ENCODE measurements at regions not wholly inside any gene's neighbourhood (a gene's known extent, or its start where the extent isn't known, plus 50 kb on each side); places are given as distances from the start of the nearest gene placed in this dataset.

GRCh38 chr11:39304586-39304985 is 2154.9 kb downstream of the LRRC4C start:
- DNase-seq (ENCODE audit: low read depth), result no peak
- Histone ChIP-seq H3K36me3 (ENCODE audit: control insufficient read depth, insufficient read depth, low read length) (no peaks in the 10 kb centered on the region), H3K27me3 (ENCODE audit: control insufficient read depth, insufficient read depth, low read length) (no peaks in the 10 kb centered on the region), H3K4me3 (ENCODE audit: low read depth, low read length) (no peak overlapping the region)
- ChIA-PET POLR2A (no interaction called here), CTCF (no interaction called here)
- TF ChIP-seq, protein P1, sequence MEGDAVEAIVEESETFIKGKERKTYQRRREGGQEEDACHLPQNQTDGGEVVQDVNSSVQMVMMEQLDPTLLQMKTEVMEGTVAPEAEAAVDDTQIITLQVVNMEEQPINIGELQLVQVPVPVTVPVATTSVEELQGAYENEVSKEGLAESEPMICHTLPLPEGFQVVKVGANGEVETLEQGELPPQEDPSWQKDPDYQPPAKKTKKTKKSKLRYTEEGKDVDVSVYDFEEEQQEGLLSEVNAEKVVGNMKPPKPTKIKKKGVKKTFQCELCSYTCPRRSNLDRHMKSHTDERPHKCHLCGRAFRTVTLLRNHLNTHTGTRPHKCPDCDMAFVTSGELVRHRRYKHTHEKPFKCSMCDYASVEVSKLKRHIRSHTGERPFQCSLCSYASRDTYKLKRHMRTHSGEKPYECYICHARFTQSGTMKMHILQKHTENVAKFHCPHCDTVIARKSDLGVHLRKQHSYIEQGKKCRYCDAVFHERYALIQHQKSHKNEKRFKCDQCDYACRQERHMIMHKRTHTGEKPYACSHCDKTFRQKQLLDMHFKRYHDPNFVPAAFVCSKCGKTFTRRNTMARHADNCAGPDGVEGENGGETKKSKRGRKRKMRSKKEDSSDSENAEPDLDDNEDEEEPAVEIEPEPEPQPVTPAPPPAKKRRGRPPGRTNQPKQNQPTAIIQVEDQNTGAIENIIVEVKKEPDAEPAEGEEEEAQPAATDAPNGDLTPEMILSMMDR (IDR thresholded peaks at IDR 0.05; ENCODE audit: insufficient read depth, low read depth, low read length), result no peak

GRCh38 chr11:39294648-39295047 is 2164.8 kb downstream of the LRRC4C start:
- TF ChIP-seq, protein P1 (IDR thresholded peaks at IDR 0.05; ENCODE audit: insufficient read depth, low read depth, low read length), result no peak
- no peak overlapping the region for H3K4me3 ChIP-seq (ENCODE audit: low read depth, low read length)
- DNase-seq (ENCODE audit: low read depth), result no peak
- ChIA-PET CTCF (no interaction called here), POLR2A (no interaction called here)
- H3K27me3 ChIP-seq (ENCODE audit: control insufficient read depth, insufficient read depth, low read length), result no peaks in the 10 kb centered on the region
- H3K36me3 ChIP-seq (ENCODE audit: control insufficient read depth, insufficient read depth, low read length), result no peaks in the 10 kb centered on the region

GRCh38 chr11:39288011-39288410 is 2171.4 kb downstream of the LRRC4C start:
- H3K27me3 ChIP-seq (ENCODE audit: control insufficient read depth, insufficient read depth, low read length), result no peaks in the 10 kb centered on the region
- no peak for DNase-seq (ENCODE audit: low read depth)
- H3K36me3 ChIP-seq (ENCODE audit: control insufficient read depth, insufficient read depth, low read length), result no peaks in the 10 kb centered on the region
- no peak overlapping the region for H3K4me3 ChIP-seq (ENCODE audit: low read depth, low read length)
- ChIA-PET CTCF (interaction anchor here (0.6 kb wide), 1 partner anchor 61 kb away, joined by 3 read pairs; no protein-coding TSS in a partner anchor), POLR2A (no interaction called here)
- TF ChIP-seq, protein P1 (IDR thresholded peaks at IDR 0.05; ENCODE audit: insufficient read depth, low read depth, low read length), result no peak

- CTCF ChIA-PET, result no interaction called here
- DNase-seq (ENCODE audit: low read depth), result no peak
- POLR2A ChIA-PET, result no interaction called here
- H3K36me3 ChIP-seq (ENCODE audit: control insufficient read depth, insufficient read depth, low read length), result no peaks in the 10 kb centered on the region
- TF ChIP-seq, protein P1 (IDR thresholded peaks at IDR 0.05; ENCODE audit: insufficient read depth, low read depth, low read length), result no peak
- H3K4me3 ChIP-seq (ENCODE audit: low read depth, low read length), result no peak overlapping the region
- H3K27me3 ChIP-seq (ENCODE audit: control insufficient read depth, insufficient read depth, low read length), result no peaks in the 10 kb centered on the region
Observed at GRCh38 chr11:39268176-39268690, 2191.2 kb downstream of the LRRC4C start.

DNA sequence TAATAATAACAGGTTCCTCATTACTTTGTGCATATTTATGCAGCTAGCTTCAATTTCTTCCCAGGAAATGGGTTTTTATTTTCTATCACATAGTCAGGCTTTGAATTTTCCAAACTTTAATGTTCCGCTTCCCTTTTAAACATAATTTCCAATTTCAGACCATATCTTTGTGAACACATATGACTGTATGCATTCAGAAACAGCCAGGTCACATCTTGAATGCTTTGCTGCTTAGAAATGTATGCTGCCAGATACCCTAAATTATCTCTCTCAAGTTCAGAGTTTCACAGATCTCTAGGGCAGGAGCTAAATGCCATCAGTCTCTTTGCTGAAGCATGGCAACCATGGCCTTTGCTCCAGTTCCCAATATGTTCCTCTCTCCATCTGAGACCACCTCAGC is 2203.8 kb downstream of the LRRC4C start:
- POLR2A ChIA-PET, result no interaction called here

More for the DNA sequence above, 2203.8 kb downstream of the LRRC4C start:
- TF ChIP-seq, protein P1 (IDR thresholded peaks at IDR 0.05; ENCODE audit: insufficient read depth, low read depth, low read length), result no peak
- no peak overlapping the region for H3K4me3 ChIP-seq (ENCODE audit: low read depth, low read length)
- no peak for DNase-seq (ENCODE audit: low read depth)
- H3K36me3 ChIP-seq (ENCODE audit: control insufficient read depth, insufficient read depth, low read length), result no peaks in the 10 kb centered on the region
- H3K27me3 ChIP-seq (ENCODE audit: control insufficient read depth, insufficient read depth, low read length), result no peaks in the 10 kb centered on the region
- CTCF ChIA-PET, result no interaction called here
